ENCODE measurements at regions not wholly inside any gene's neighbourhood (a gene's known extent, or its start where the extent isn't known, plus 50 kb on each side); places are given as distances from the start of the nearest gene placed in this dataset.

- TF ChIP-seq DEAF1 (CRISPR knock-in tag; IDR thresholded peaks at IDR 0.05), result no peak
- no peak for TF ChIP-seq SRSF7 (optimal IDR thresholded peaks at IDR 0.05; ENCODE audit: low read depth, low read length)
- TF ChIP-seq, protein P1, sequence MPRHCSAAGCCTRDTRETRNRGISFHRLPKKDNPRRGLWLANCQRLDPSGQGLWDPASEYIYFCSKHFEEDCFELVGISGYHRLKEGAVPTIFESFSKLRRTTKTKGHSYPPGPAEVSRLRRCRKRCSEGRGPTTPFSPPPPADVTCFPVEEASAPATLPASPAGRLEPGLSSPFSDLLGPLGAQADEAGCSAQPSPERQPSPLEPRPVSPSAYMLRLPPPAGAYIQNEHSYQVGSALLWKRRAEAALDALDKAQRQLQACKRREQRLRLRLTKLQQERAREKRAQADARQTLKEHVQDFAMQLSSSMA (CRISPR knock-in tag; IDR thresholded peaks at IDR 0.05), result no peak
- TF ChIP-seq PKNOX1 (IDR thresholded peaks at IDR 0.05), result peak; percentile 73
- peak; percentile 64; the same call in 1 of the 2 replicates for TF ChIP-seq SMARCE1 (IDR thresholded peaks at IDR 0.05)
- no peak for TF ChIP-seq MEF2A (IDR thresholded peaks at IDR 0.05; ENCODE audit: control insufficient read depth, low read depth, low read length)
- TF ChIP-seq YY1 (IDR thresholded peaks at IDR 0.05; ENCODE audit: borderline replicate concordance in 1 of 3, control insufficient read depth in 1 of 3, extremely low read depth in 1 of 3, insufficient read depth in 3 of 3, insufficient read length in 1 of 3, insufficient replicate concordance in 2 of 3, low read depth in 1 of 3, low read length in 2 of 3), result no peak
- peak; percentile 64 for TF ChIP-seq TAL1 (IDR thresholded peaks at IDR 0.05)
- TF ChIP-seq HINFP (tag; conservative IDR thresholded peaks at IDR 0.05; ENCODE audit: low read depth), result no peak
- peak; percentile 70 for TF ChIP-seq CBFA2T2 (conservative IDR thresholded peaks at IDR 0.05)
- peak in 1 of 2 experiments; percentile 41; a peak in 1 of 4 replicates for TF ChIP-seq RCOR1 (IDR thresholded peaks at IDR 0.05; ENCODE audit: borderline replicate concordance in 1 of 2, low read depth in 2 of 2, low read length in 2 of 2)
- TF ChIP-seq XRCC4 (IDR thresholded peaks at IDR 0.05; ENCODE audit: extremely low read depth, insufficient read depth, insufficient read length), result no peak
- no peak for TF ChIP-seq MTA2 (IDR thresholded peaks at IDR 0.05; ENCODE audit: low read depth)
- no peak for TF ChIP-seq RB1 (IDR thresholded peaks at IDR 0.05; ENCODE audit: low read depth)
- TF ChIP-seq KDM1A (IDR thresholded peaks at IDR 0.05), result no peak
- TF ChIP-seq ZNF717 (CRISPR knock-in tag; IDR thresholded peaks at IDR 0.05), result no peak
- no peak for TF ChIP-seq SMARCB1 (IDR thresholded peaks at IDR 0.05; ENCODE audit: insufficient read length, low read depth)
- no peak for TF ChIP-seq NR2C2 (CRISPR knock-in tag; IDR thresholded peaks at IDR 0.05)
- no peak for TF ChIP-seq NR2C2 (tag; IDR thresholded peaks at IDR 0.05)
- TF ChIP-seq LEF1 (IDR thresholded peaks at IDR 0.05), result 0 out of 2 replicates have a peak, but pooled peaks have one; percentile 29
- TF ChIP-seq XRCC5 (IDR thresholded peaks at IDR 0.05; ENCODE audit: low read depth, low read length), result no peak
- TF ChIP-seq OTX1 (CRISPR knock-in tag; IDR thresholded peaks at IDR 0.05), result no peak
- no peak for TF ChIP-seq ZKSCAN8 (CRISPR knock-in tag; IDR thresholded peaks at IDR 0.05)
- no peak for TF ChIP-seq GTF2A2 (tag; IDR thresholded peaks at IDR 0.05)
Measured at GRCh38 chr4:173584506-173584905, 54.5 kb upstream of the HAND2 start (continued).

All from K562 (cell line).